ENCODE measurements at regions not wholly inside any gene's neighbourhood (a gene's known extent, or its start where the extent isn't known, plus 50 kb on each side); places are given as distances from the start of the nearest gene placed in this dataset.

DNA sequence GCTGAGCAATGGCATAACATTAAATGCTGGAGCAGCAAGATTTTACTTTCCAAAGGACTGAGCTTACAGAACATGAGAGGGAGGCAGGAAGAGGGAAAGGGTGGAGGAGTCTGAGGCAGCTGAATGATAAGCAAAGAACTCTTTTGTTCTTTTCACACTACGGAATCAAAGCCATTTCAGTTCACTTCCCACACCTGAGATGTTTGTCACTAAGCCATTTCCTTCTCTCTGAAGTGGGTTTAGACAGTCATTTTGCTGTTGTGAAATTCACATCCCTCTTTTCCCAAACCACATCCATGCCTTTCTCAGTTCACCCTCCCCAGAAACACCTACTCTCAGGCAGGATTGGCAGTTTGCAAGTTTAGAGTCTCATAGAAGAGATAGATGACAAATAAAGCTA lies 267.9 kb downstream of the ADGRG6 start:
- no peak overlapping the region for H3K4me2 ChIP-seq (replicated peaks; ENCODE audit: low read depth, low read length, poor library complexity, severe bottlenecking)
- no peak overlapping the region for H3K27ac ChIP-seq (ENCODE audit: low read length in 2 of 2)
- CTCF ChIA-PET, result interaction anchor here (0.9 to 7.3 kb wide), 2 partner anchors 852 to 857 kb away, joined by 3 to 65 read pairs; no protein-coding TSS in a partner anchor
- ATAC-seq (ENCODE audit: low read depth) (no peak), DNase-seq (no peak)
- H3K9ac ChIP-seq (ENCODE audit: low read length), result no peak overlapping the region
- H3K4me3 Mint-ChIP-seq, result no peak overlapping the region
- H3K27me3 Mint-ChIP-seq, result peaks cover 9% of the 10 kb centered on the region
- no peak overlapping the region for H2AFZ ChIP-seq (ENCODE audit: insufficient read depth, low read depth, low read length, poor library complexity, severe bottlenecking)
- H3K4me1 Mint-ChIP-seq, result no peaks in the 10 kb centered on the region
- peaks cover 7% of the 10 kb centered on the region for H3K9me3 Mint-ChIP-seq (ENCODE audit: insufficient read depth)
- H3K27ac Mint-ChIP-seq, result no peak overlapping the region
- no peaks in the 10 kb centered on the region for H3K36me3 ChIP-seq (replicated peaks in 1 of 2; ENCODE audit: control extremely low read depth in 1 of 2, control insufficient read depth in 1 of 2, extremely low read depth in 1 of 2, insufficient read depth in 2 of 2, low read length in 1 of 2)
- no CpG with 5 or more reads among the region's 1 CpG for WGBS (ENCODE audit: insufficient coverage)
- H3K27me3 ChIP-seq (replicated peaks in 1 of 4; ENCODE audit: control extremely low read depth in 1 of 4, control insufficient read depth in 3 of 4, insufficient read depth in 4 of 4, low read length in 3 of 4), result peaks cover 0 to 2% (median 0%) of the 10 kb centered on the region in 4 experiments
- H4K20me1 ChIP-seq (ENCODE audit: control insufficient read depth, insufficient read depth, low read length, poor library complexity, severe bottlenecking), result no peaks in the 10 kb centered on the region
- H3K4me3 ChIP-seq (ENCODE audit: control extremely low read depth in 1 of 5, extremely low read depth in 1 of 5, insufficient read depth in 1 of 5, low read depth in 2 of 5, low read length in 4 of 5), result no peak overlapping the region
- no peaks in the 10 kb centered on the region for H3K4me1 ChIP-seq (ENCODE audit: control insufficient read depth in 2 of 2, insufficient read depth in 2 of 2, low read length in 2 of 2)
- TF ChIP-seq, protein P1, sequence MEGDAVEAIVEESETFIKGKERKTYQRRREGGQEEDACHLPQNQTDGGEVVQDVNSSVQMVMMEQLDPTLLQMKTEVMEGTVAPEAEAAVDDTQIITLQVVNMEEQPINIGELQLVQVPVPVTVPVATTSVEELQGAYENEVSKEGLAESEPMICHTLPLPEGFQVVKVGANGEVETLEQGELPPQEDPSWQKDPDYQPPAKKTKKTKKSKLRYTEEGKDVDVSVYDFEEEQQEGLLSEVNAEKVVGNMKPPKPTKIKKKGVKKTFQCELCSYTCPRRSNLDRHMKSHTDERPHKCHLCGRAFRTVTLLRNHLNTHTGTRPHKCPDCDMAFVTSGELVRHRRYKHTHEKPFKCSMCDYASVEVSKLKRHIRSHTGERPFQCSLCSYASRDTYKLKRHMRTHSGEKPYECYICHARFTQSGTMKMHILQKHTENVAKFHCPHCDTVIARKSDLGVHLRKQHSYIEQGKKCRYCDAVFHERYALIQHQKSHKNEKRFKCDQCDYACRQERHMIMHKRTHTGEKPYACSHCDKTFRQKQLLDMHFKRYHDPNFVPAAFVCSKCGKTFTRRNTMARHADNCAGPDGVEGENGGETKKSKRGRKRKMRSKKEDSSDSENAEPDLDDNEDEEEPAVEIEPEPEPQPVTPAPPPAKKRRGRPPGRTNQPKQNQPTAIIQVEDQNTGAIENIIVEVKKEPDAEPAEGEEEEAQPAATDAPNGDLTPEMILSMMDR (IDR thresholded peaks at IDR 0.05), result no peak
- TF ChIP-seq EZH2 (IDR thresholded peaks at IDR 0.05; ENCODE audit: borderline replicate concordance, insufficient read depth, low read depth, low read length, poor library complexity, severe bottlenecking), result no peak
- POLR2A ChIA-PET, result no interaction called here
- H3K9me3 ChIP-seq (ENCODE audit: control extremely low read depth in 1 of 3, control insufficient read depth in 2 of 3, insufficient read depth in 1 of 3, low read length in 2 of 3), result peaks cover 0 to 8% (median 3%) of the 10 kb centered on the region in 3 donors
- intact Hi-C loops (cut with micrococcal nuclease), result loop anchor here (5.0 to 10.0 kb wide), 2 partner anchors 123 to 425 kb away; partner anchors contain the start of genes NMBR and VTA1
- H3K79me2 ChIP-seq (ENCODE audit: control insufficient read depth, insufficient read depth, low read length), result no peaks in the 10 kb centered on the region

DNA sequence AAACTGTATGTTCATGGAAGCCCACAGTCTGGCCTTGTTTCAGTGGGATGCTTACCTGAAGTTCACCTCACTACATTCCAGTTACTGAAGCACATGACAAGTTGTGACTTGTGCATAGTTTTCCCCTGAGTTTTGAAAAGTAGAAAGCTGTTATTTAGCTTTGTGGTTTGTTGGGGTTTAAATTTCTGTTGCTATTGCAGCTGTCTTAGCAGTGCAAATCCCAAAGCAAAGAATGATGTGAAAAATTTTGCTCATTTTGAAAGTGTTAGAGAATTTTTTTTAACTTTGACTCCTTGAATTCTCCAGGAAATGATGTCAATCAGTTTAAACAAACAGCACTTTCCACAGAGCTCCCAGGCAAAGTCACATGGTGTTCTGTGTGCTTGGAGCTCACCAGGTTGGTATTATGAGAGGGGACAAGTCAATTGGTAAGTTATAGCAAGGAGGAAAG lies 268.4 kb downstream of the ADGRG6 start:
- Histone ChIP-seq H3K9me3 (ENCODE audit: control extremely low read depth in 1 of 3, control insufficient read depth in 2 of 3, insufficient read depth in 1 of 3, low read length in 2 of 3) (peaks cover 0 to 8% (median 5%) of the 10 kb centered on the region in 3 donors), H3K4me3 (ENCODE audit: control extremely low read depth in 1 of 5, extremely low read depth in 1 of 5, insufficient read depth in 1 of 5, low read depth in 2 of 5, low read length in 4 of 5) (no peak overlapping the region), H3K79me2 (ENCODE audit: control insufficient read depth, insufficient read depth, low read length) (no peaks in the 10 kb centered on the region), H2AFZ (ENCODE audit: insufficient read depth, low read depth, low read length, poor library complexity, severe bottlenecking) (no peak overlapping the region), H3K36me3 (replicated peaks in 1 of 2; ENCODE audit: control extremely low read depth in 1 of 2, control insufficient read depth in 1 of 2, extremely low read depth in 1 of 2, insufficient read depth in 2 of 2, low read length in 1 of 2) (no peaks in the 10 kb centered on the region), H3K4me2 (replicated peaks; ENCODE audit: low read depth, low read length, poor library complexity, severe bottlenecking) (no peak overlapping the region), H4K20me1 (ENCODE audit: control insufficient read depth, insufficient read depth, low read length, poor library complexity, severe bottlenecking) (no peaks in the 10 kb centered on the region), H3K27me3 (replicated peaks in 1 of 4; ENCODE audit: control extremely low read depth in 1 of 4, control insufficient read depth in 3 of 4, insufficient read depth in 4 of 4, low read length in 3 of 4) (peaks cover 0 to 3% (median 1%) of the 10 kb centered on the region in 4 experiments), H3K9ac (ENCODE audit: low read length) (no peak overlapping the region), H3K4me1 (ENCODE audit: control insufficient read depth in 2 of 2, insufficient read depth in 2 of 2, low read length in 2 of 2) (no peaks in the 10 kb centered on the region), H3K27ac (ENCODE audit: low read length in 2 of 2) (no peak overlapping the region)
- Mint-ChIP-seq H3K9me3 (ENCODE audit: insufficient read depth) (peaks cover 8% of the 10 kb centered on the region), H3K27me3 (peaks cover 10% of the 10 kb centered on the region), H3K27ac (no peak overlapping the region), H3K4me3 (no peak overlapping the region), H3K4me1 (no peaks in the 10 kb centered on the region)
- ChIA-PET POLR2A (no interaction called here), CTCF (interaction anchor here (7.3 kb wide), 1 partner anchor 857 kb away, joined by 65 read pairs; no protein-coding TSS in a partner anchor)
- no peak for DNase-seq
- no peak for ATAC-seq (ENCODE audit: low read depth)
- TF ChIP-seq EZH2 (IDR thresholded peaks at IDR 0.05; ENCODE audit: borderline replicate concordance, insufficient read depth, low read depth, low read length, poor library complexity, severe bottlenecking), result no peak
- TF ChIP-seq, protein P1 (IDR thresholded peaks at IDR 0.05), result no peak
- intact Hi-C loops (cut with micrococcal nuclease), result no loop called here
